ENCODE measurements at regions not wholly inside any gene's neighbourhood (a gene's known extent, or its start where the extent isn't known, plus 50 kb on each side); places are given as distances from the start of the nearest gene placed in this dataset.

GRCh38 chr13:105048677-105049076, 1486.8 kb downstream of the EFNB2 start:
- DNase-seq (ENCODE audit: low spot score) = no peak

- DNase-seq (ENCODE audit: low spot score) = peak; percentile 5
Observed at GRCh38 chr13:105047676-105048295, 1487.7 kb downstream of the EFNB2 start.

- peak; percentile 70 for DNase-seq (ENCODE audit: low spot score)
Observed at GRCh38 chr13:105037110-105037509, 1498.4 kb downstream of the EFNB2 start.

GRCh38 chr13:105035092-105035491, 1500.4 kb downstream of the EFNB2 start:
- DNase-seq (ENCODE audit: low spot score) = no peak

GRCh38 chr13:105033999-105034398, 1501.5 kb downstream of the EFNB2 start:
- no peak for DNase-seq (ENCODE audit: low spot score)

GRCh38 chr13:105031306-105031705, 1504.2 kb downstream of the EFNB2 start:
- no peak for DNase-seq (ENCODE audit: low spot score)

- no peak for DNase-seq (ENCODE audit: low spot score)
Observed at GRCh38 chr13:105030851-105031250, 1504.6 kb downstream of the EFNB2 start.

- no peak for DNase-seq (ENCODE audit: low spot score)
Observed at GRCh38 chr13:105019073-105019472, 1516.4 kb downstream of the EFNB2 start.

- DNase-seq (ENCODE audit: low spot score) = no peak
Observed at GRCh38 chr13:105016266-105016665, 1519.2 kb downstream of the EFNB2 start.

- DNase-seq (ENCODE audit: low spot score) = no peak
Observed at GRCh38 chr13:105008604-105009003, 1526.9 kb downstream of the EFNB2 start.

- DNase-seq (ENCODE audit: low spot score) = no peak
Observed at GRCh38 chr13:105007166-105007808, 1528.2 kb downstream of the EFNB2 start.

GRCh38 chr13:104996022-104996421, 1539.4 kb downstream of the EFNB2 start:
- no peak for DNase-seq (ENCODE audit: low spot score)

GRCh38 chr13:104993708-104994107, 1541.8 kb downstream of the EFNB2 start:
- DNase-seq (ENCODE audit: low spot score) = no peak

GRCh38 chr13:104987621-104988020, 1547.8 kb downstream of the EFNB2 start:
- no peak for DNase-seq (ENCODE audit: low spot score)

GRCh38 chr13:104984296-104984818, 1551.1 kb downstream of the EFNB2 start:
- peak; percentile 14 for DNase-seq (ENCODE audit: low spot score)

- DNase-seq (ENCODE audit: low spot score) = no peak
Observed at GRCh38 chr13:104983601-104984000, 1551.9 kb downstream of the EFNB2 start.

GRCh38 chr13:104980586-104980985, 1554.9 kb downstream of the EFNB2 start:
- DNase-seq (ENCODE audit: low spot score) = no peak

- no peak for DNase-seq (ENCODE audit: low spot score)
Observed at GRCh38 chr13:104979281-104980030, 1556.0 kb downstream of the EFNB2 start.

- no peak for DNase-seq (ENCODE audit: low spot score)
Observed at GRCh38 chr13:104976986-104977385, 1558.5 kb downstream of the EFNB2 start.

GRCh38 chr13:104975272-104975671, 1560.2 kb downstream of the EFNB2 start:
- no peak for DNase-seq (ENCODE audit: low spot score)

- no peak for DNase-seq (ENCODE audit: low spot score)
Observed at GRCh38 chr13:104968876-104969275, 1566.6 kb downstream of the EFNB2 start.

- DNase-seq (ENCODE audit: low spot score) = no peak
Observed at GRCh38 chr13:104967836-104968630, 1567.4 kb downstream of the EFNB2 start.

Data from kidney tubule cell (primary cell).